C4-2B (cell line): ENCODE measurements at regions not wholly inside any gene's neighbourhood (a gene's known extent, or its start where the extent isn't known, plus 50 kb on each side); places are given as distances from the start of the nearest gene placed in this dataset.

Experiments used
- H3K27ac ChIP-seq: fragments of 450-650 bp; 2 replicates; pipeline ENCODE4 v1.5.1; 2017
- ZFX ChIP-seq: fragments of 450-650 bp; IDR thresholded peaks from 2 replicates; pipeline ENCODE4 v1.6.1; 2017
- TF ChIP-seq, protein P1 (sequence below): fragments of 450-650 bp; conservative IDR thresholded peaks from 2 replicates; pipeline ENCODE4 v1.5.1; 2017; ENCODE audit warnings: mild to moderate bottlenecking

DNA sequence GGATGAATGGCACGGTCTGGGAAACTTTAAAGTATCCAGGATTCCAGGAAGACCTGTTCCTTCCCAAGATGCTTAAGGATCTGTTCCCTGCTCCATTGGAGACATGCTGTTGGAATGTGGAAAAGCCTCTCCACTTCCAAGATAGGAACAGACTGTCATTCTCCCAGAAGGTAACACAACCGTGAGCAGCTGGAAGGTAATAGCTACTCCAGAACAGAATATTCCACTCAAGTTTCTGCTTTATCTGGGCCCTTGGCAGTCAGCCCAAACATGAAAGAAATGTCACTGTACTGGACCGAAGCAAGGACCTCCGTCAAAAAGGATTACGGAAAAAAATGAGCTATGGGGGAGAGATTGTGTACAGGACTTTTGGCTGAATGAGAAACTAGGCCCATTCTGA is 420.9 kb upstream of the NBEA start:
- 0 out of 2 replicates have a peak, but pooled peaks have one; percentile 19 for TF ChIP-seq ZFX
- TF ChIP-seq, protein P1, sequence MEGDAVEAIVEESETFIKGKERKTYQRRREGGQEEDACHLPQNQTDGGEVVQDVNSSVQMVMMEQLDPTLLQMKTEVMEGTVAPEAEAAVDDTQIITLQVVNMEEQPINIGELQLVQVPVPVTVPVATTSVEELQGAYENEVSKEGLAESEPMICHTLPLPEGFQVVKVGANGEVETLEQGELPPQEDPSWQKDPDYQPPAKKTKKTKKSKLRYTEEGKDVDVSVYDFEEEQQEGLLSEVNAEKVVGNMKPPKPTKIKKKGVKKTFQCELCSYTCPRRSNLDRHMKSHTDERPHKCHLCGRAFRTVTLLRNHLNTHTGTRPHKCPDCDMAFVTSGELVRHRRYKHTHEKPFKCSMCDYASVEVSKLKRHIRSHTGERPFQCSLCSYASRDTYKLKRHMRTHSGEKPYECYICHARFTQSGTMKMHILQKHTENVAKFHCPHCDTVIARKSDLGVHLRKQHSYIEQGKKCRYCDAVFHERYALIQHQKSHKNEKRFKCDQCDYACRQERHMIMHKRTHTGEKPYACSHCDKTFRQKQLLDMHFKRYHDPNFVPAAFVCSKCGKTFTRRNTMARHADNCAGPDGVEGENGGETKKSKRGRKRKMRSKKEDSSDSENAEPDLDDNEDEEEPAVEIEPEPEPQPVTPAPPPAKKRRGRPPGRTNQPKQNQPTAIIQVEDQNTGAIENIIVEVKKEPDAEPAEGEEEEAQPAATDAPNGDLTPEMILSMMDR, result no peak
- H3K27ac ChIP-seq, result no peak overlapping the region

DNA sequence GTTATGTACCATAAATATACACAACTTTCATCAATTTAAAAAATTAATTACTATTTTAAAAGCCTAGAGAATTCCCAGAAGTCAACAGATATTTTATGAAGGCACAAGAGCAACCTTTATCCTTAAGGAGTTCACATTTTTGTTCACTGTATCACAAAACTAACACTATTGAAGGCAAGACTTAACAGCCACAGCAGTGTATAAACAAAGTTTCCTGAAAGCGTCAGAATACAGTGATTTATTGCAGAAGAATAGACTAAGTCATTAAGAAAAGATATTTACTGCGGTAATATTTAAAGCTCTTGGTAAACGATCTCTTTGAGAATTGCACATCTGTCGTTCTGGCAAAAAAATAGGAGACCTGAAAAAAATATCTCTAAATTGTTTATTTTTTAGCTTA is 419.3 kb upstream of the NBEA start:
- TF ChIP-seq, protein P1, result no peak
- no peak for TF ChIP-seq ZFX
- H3K27ac ChIP-seq, result no peak overlapping the region

DNA sequence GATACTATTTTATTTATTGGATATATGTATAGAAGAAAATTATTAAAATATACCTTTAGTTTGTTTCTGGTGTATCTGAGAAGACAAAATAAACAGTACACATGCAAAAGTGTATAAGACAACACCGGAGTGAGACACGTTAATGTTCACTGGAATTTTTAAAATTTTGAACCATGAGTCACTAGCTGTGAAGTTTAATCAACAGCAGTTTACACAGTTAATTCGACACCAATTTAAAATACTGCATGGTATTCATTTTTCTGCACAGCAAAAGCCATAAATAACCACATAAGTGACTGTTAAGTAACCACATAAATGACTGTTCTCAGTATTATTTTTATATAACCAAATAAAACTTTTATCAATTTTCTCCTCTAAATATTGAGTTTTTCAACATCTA is 418.7 kb upstream of the NBEA start:
- H3K27ac ChIP-seq, result no peak overlapping the region
- no peak for TF ChIP-seq ZFX
- TF ChIP-seq, protein P1, result no peak

DNA sequence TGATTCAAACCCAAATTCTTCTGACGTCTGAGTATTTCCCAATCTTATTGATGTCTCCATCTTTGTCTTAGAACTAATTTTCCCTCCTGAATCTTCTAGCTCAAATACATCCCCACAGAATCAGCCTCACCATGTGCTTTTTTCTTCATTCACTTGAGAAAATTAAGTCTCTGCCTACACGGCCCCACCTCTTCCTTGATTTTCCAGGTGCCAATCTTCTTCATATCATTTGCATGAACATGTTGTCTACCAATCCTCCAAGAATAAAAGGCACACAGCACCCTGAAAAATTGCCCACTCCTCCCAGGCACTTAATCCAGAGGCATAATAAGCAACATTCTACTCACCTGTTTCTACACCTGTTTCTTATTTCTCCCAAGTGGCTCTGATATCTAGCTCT is 408.1 kb upstream of the NBEA start:
- H3K27ac ChIP-seq, result no peak overlapping the region

DNA sequence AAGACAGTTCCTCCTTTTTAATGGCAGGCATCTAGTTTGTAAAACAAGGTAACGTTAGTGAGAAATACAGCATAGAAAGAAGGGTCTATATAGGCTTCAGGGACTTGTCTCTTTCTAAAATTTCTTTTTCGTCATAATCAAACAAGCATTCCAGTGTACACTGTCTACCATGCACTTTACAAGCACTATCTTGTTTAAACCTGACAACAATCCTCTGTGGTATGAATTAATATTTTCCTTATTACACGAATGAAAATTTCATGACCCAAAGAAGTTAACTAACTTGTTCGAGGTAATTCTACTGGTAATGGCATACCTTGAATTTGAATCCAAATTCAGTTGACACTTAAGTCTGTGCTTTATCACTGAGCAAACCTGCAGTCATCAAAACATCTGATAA is 399.7 kb upstream of the NBEA start:
- H3K27ac ChIP-seq, result no peak overlapping the region
- TF ChIP-seq ZFX, result no peak
- TF ChIP-seq, protein P1, result no peak

More for the DNA sequence above, 408.1 kb upstream of the NBEA start:
- no peak for TF ChIP-seq ZFX
- TF ChIP-seq, protein P1, result no peak

DNA sequence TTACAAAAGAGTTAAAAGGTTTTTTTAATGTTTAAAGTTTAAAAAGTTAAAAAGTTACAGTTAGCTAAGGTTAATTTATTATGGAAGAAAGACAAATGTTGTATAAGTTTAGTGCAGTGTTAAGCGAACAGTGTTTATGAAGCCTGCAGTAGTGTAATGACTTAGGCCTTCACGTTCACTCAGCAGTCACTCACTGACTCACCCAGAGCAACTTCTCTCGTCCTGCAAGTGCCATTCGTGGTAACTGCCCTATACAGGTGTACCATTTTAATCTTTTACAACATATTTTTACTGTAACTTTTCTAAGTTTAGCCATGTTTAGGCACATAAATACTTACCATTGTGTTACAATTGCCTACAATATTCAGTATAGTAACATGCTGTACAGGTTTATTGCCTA is 398.2 kb upstream of the NBEA start:
- TF ChIP-seq, protein P1, result no peak
- TF ChIP-seq ZFX, result no peak

DNA sequence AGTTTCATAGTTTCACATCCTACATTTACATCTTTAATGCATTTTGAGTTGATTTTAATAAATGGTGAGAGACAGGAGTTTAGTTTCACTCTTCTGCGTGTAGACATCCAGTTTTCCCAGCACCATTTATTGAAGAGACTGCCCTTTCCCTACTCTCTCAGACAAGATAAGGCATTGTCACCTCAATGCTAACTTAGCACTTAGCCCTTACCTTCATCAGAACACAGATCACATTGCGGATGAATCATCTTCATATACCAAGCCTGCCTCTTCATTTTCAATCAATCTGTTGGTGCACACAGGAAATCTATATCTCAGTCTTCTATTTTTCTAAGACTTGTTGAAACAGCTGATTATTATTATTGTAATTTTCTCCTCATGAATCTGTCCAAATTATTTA is 396.6 kb upstream of the NBEA start:
- no peak for TF ChIP-seq ZFX
- TF ChIP-seq, protein P1, result no peak

More for the DNA sequence above, 398.2 kb upstream of the NBEA start:
- H3K27ac ChIP-seq, result no peak overlapping the region

More for the DNA sequence above, 396.6 kb upstream of the NBEA start:
- H3K27ac ChIP-seq, result no peak overlapping the region
